AG04449 (cell line): ENCODE measurements at regions not wholly inside any gene's neighbourhood (a gene's known extent, or its start where the extent isn't known, plus 50 kb on each side); places are given as distances from the start of the nearest gene placed in this dataset.
A peak's percentile ranks its signal among the peaks of the same experiment; 100 is the strongest.

Experiments used
- CTCF ChIA-PET: fragments of 350-600 bp; formaldehyde crosslinking; extraction: SDS; loops from one replicate; lab custom pipeline; 2021; ENCODE audit warnings: antibody characterized with exemption; lab: Yijun Ruan, JAX
- POLR2A ChIA-PET: fragments of 400-600, 350-600 bp; formaldehyde crosslinking; extraction: SDS; loops from one replicate; lab custom pipeline; 2020; ENCODE audit warnings: antibody characterized with exemption, inconsistent platforms; lab: Yijun Ruan, JAX
- DNase-seq: peaks from one replicate; pipeline ENCODE4 v3.0.0-alpha.2; 2010; ENCODE audit warnings: low read depth, low spot score
- H3K4me3 ChIP-seq: 2 replicates; pipeline ENCODE4 v1.5.1; 2011; ENCODE audit warnings: low read depth, mild to moderate bottlenecking, control low read depth, low read length
- CTCF ChIP-seq: IDR thresholded peaks from one replicate; pipeline ENCODE4 v1.5.1; 2011; ENCODE audit warnings: mild to moderate bottlenecking, moderate library complexity, low read length, control low read depth, inconsistent platforms; ENCODE audit not compliant: insufficient read depth; ENCODE audit errors: missing control alignments

GRCh38 chr9:15021146-15021545 lies 110.9 kb upstream of the FREM1 start:
- DNase-seq = no peak
- TF ChIP-seq CTCF = no peak
- POLR2A ChIA-PET = no interaction called here
- CTCF ChIA-PET = no interaction called here
- no peak overlapping the region for H3K4me3 ChIP-seq

GRCh38 chr9:15018096-15018637 lies 107.9 kb upstream of the FREM1 start:
- POLR2A ChIA-PET = no interaction called here
- CTCF ChIA-PET = no interaction called here

GRCh38 chr9:15010581-15010980 lies 100.4 kb upstream of the FREM1 start:
- no peak for DNase-seq
- POLR2A ChIA-PET = no interaction called here
- TF ChIP-seq CTCF = no peak
- CTCF ChIA-PET = interaction anchor here (1.0 kb wide), 1 partner anchor 125 kb away, joined by 3 read pairs; no protein-coding TSS in a partner anchor
- H3K4me3 ChIP-seq = no peak overlapping the region

More at GRCh38 chr9:15018096-15018637, 107.9 kb upstream of the FREM1 start:
- no peak overlapping the region for H3K4me3 ChIP-seq
- DNase-seq = no peak
- no peak for TF ChIP-seq CTCF

- no peak for DNase-seq
- ChIA-PET POLR2A (no interaction called here), CTCF (no interaction called here)
- H3K4me3 ChIP-seq = no peak overlapping the region
- TF ChIP-seq CTCF = no peak
Measured at GRCh38 chr9:15007698-15008097, 97.5 kb upstream of the FREM1 start.

GRCh38 chr9:14994738-14995137 lies 84.5 kb upstream of the FREM1 start:
- TF ChIP-seq CTCF = no peak
- DNase-seq = no peak
- no peak overlapping the region for H3K4me3 ChIP-seq
- ChIA-PET CTCF (interaction anchor here (0.8 kb wide), 1 partner anchor 9 kb away, joined by 3 read pairs; no protein-coding TSS in a partner anchor), POLR2A (no interaction called here)

- ChIA-PET CTCF (interaction anchor here (0.8 kb wide), 1 partner anchor 8 kb away, joined by 3 read pairs; no protein-coding TSS in a partner anchor), POLR2A (no interaction called here)
- no peak for DNase-seq
- no peak for TF ChIP-seq CTCF
- H3K4me3 ChIP-seq = peak overlapping the region; percentile 68
Measured at GRCh38 chr9:14993901-14994554, 83.8 kb upstream of the FREM1 start.
